Thyroid gland (tissue), 4 donors: ENCODE measurements at regions not wholly inside any gene's neighbourhood (a gene's known extent, or its start where the extent isn't known, plus 50 kb on each side); places are given as distances from the start of the nearest gene placed in this dataset.

ENCODE experiments used
- DNase-seq, 2 donors: peaks; one replicate each; pipeline ENCODE4 v3.0.0-alpha.2; 2019
- H3K27ac ChIP-seq, 3 donors: fragments of 200-600 bp; sonication (generic); 1 replicate in 2 of 3; 2 replicates in 1 of 3; pipeline ENCODE4 v1.5.1; 2016 to 2019; ENCODE audit warnings: mild to moderate bottlenecking in 1 of 3, moderate library complexity in 1 of 3
- H3K27me3 ChIP-seq: fragments of 200-600 bp; sonication (generic); one replicate; pipeline ENCODE4 v1.5.1; 2019
- H3K36me3 ChIP-seq, 2 donors: fragments of 200-600 bp; sonication (generic); one replicate each; pipeline ENCODE4 v1.5.1; 2016 to 2019
- H3K4me1 ChIP-seq, 2 donors: fragments of 200-600 bp; sonication (generic); one replicate each; pipeline ENCODE4 v1.5.1; 2017 to 2019
- H3K4me3 ChIP-seq, 3 donors: fragments of 200-600 bp; sonication (generic); replicated peaks in 1 of 3; 1 replicate in 2 of 3; 2 replicates in 1 of 3; pipeline ENCODE4 v1.5.1; 2016; ENCODE audit warnings: mild to moderate bottlenecking in 1 of 3
- H3K9me3 ChIP-seq: fragments of 200-600 bp; sonication (generic); one replicate; pipeline ENCODE4 v1.5.1; 2017
- CTCF ChIP-seq, 6 experiments: fragments of 200-600 bp in 3 of 6; fragments of 450-650 bp in 3 of 6; sonication (generic) in 3 of 6; IDR thresholded peaks; one replicate each; pipeline ENCODE4 v1.5.1; 2016 to 2019; ENCODE audit warnings: antibody characterized with exemption in 6 of 6, mild to moderate bottlenecking in 2 of 6, inconsistent platforms in 1 of 6, moderate library complexity in 1 of 6
- POLR2A ChIP-seq, 2 donors: fragments of 450-650 bp; IDR thresholded peaks; one replicate each; pipeline ENCODE4 v1.6.1; 2017; ENCODE audit warnings: antibody characterized with exemption in 2 of 2, mild to moderate bottlenecking in 2 of 2, moderate library complexity in 1 of 2
- WGBS, 2 donors: methylation state at CpG; one replicate each; pipeline ENCODE4 v1.1.5; 2017; 5-methylcytosine and 5-hydroxymethylcytosine counted together
- intact Hi-C: fragments of 100-400 bp; cut with DNase I; formaldehyde crosslinking; loops from one replicate; pipeline ENCODE4 v1.15.1; 2023

- no peaks in the 10 kb centered on the region for H3K36me3 ChIP-seq
- TF ChIP-seq CTCF (IDR thresholded peaks at IDR 0.05) (no peak), POLR2A (IDR thresholded peaks at IDR 0.05) (no peak)
- H3K4me3 ChIP-seq: no peak overlapping the region
- no peak for DNase-seq
- H3K27me3 ChIP-seq: no peaks in the 10 kb centered on the region
- no peak overlapping the region for H3K27ac ChIP-seq
- H3K4me1 ChIP-seq: no peaks in the 10 kb centered on the region
- 38 to 53% methylated on average over 4 of the region's 4 CpGs for WGBS, 2 donors
- no peaks in the 10 kb centered on the region for H3K9me3 ChIP-seq
- intact Hi-C loops: no loop called here
Observed at GRCh38 chr6:33908025-33908424, 104.2 kb upstream of the MLN start.

- no peak overlapping the region for H3K27ac ChIP-seq
- intact Hi-C loops: no loop called here
- no peaks in the 10 kb centered on the region for H3K36me3 ChIP-seq
- WGBS, 2 donors: 63 to 75% methylated on average over 5 of the region's 5 CpGs
- H3K9me3 ChIP-seq: no peaks in the 10 kb centered on the region
- no peaks in the 10 kb centered on the region for H3K27me3 ChIP-seq
- no peak for DNase-seq
- no peaks in the 10 kb centered on the region for H3K4me1 ChIP-seq
- H3K4me3 ChIP-seq: no peak overlapping the region
- TF ChIP-seq CTCF (IDR thresholded peaks at IDR 0.05): no peak
- no peak for TF ChIP-seq POLR2A (IDR thresholded peaks at IDR 0.05)
Observed at GRCh38 chr6:33907227-33907626, 103.4 kb upstream of the MLN start.

GRCh38 chr6:33906439-33906838 is 102.6 kb upstream of the MLN start:
- Histone ChIP-seq H3K27me3 (no peaks in the 10 kb centered on the region), H3K4me1 (no peaks in the 10 kb centered on the region), H3K9me3 (no peaks in the 10 kb centered on the region), H3K4me3 (no peak overlapping the region), H3K36me3 (no peaks in the 10 kb centered on the region), H3K27ac (no peak overlapping the region)
- intact Hi-C loops: no loop called here
- no peak for DNase-seq
- no peak for TF ChIP-seq CTCF (IDR thresholded peaks at IDR 0.05)
- TF ChIP-seq POLR2A (IDR thresholded peaks at IDR 0.05): no peak
- WGBS, 2 donors: 83 to 87% methylated on average over 9 of the region's 9 CpGs

- no peak for DNase-seq
- Histone ChIP-seq H3K4me1 (no peaks in the 10 kb centered on the region), H3K4me3 (no peak overlapping the region), H3K36me3 (no peaks in the 10 kb centered on the region), H3K9me3 (no peaks in the 10 kb centered on the region), H3K27me3 (no peaks in the 10 kb centered on the region), H3K27ac (no peak overlapping the region)
- no peak for TF ChIP-seq CTCF (IDR thresholded peaks at IDR 0.05)
- no peak for TF ChIP-seq POLR2A (IDR thresholded peaks at IDR 0.05)
- intact Hi-C loops: no loop called here
- WGBS, 2 donors: 77 to 87% methylated on average over 8 of the region's 8 CpGs
Observed at GRCh38 chr6:33905071-33905609, 101.3 kb upstream of the MLN start.

GRCh38 chr6:33904747-33905065 is 100.9 kb upstream of the MLN start:
- no peaks in the 10 kb centered on the region for H3K36me3 ChIP-seq
- H3K4me1 ChIP-seq: no peaks in the 10 kb centered on the region
- 86 to 95% methylated on average over 2 of the region's 2 CpGs for WGBS, 2 donors
- no peaks in the 10 kb centered on the region for H3K27me3 ChIP-seq
- no peak for TF ChIP-seq CTCF (IDR thresholded peaks at IDR 0.05)
- no peak for TF ChIP-seq POLR2A (IDR thresholded peaks at IDR 0.05)
- intact Hi-C loops: no loop called here
- no peak overlapping the region for H3K27ac ChIP-seq
- no peak overlapping the region for H3K4me3 ChIP-seq
- DNase-seq: no peak
- no peaks in the 10 kb centered on the region for H3K9me3 ChIP-seq
